Thyroid gland (tissue), 4 donors: ENCODE measurements at regions not wholly inside any gene's neighbourhood (a gene's known extent, or its start where the extent isn't known, plus 50 kb on each side); places are given as distances from the start of the nearest gene placed in this dataset.

Source experiments
- CTCF ChIP-seq, 6 experiments: fragments of 200-600 bp in 3 of 6; fragments of 450-650 bp in 3 of 6; sonication (generic) in 3 of 6; IDR thresholded peaks; one replicate each; pipeline ENCODE4 v1.5.1; 2016 to 2019; ENCODE audit warnings: antibody characterized with exemption in 6 of 6, mild to moderate bottlenecking in 2 of 6, inconsistent platforms in 1 of 6, moderate library complexity in 1 of 6
- POLR2A ChIP-seq, 2 donors: fragments of 450-650 bp; IDR thresholded peaks; one replicate each; pipeline ENCODE4 v1.6.1; 2017; ENCODE audit warnings: antibody characterized with exemption in 2 of 2, mild to moderate bottlenecking in 2 of 2, moderate library complexity in 1 of 2

DNA sequence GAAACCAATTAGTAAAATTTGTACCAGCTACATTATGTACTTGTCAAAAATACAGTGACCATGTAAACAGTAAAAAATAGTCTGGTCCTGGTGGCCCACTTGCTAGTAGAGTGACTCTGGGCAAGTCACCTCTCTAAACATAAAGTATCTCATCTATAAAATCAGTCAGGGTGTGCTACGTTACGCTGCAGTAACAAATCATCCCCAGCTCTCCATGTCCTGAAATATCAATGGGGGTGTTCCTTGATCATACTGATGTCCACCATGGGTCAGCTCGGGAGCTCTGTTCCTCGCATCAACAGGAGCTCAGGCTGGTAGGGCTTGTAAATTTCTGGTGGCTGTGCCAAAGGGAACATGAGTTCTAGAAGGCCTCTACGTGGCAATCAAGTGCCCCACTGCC, 268.6 kb downstream of the RAB28 start:
- TF ChIP-seq POLR2A (IDR thresholded peaks at IDR 0.05) (no peak), CTCF (IDR thresholded peaks at IDR 0.05) (no peak)
